NCI-H2029 (cell line): ENCODE measurements at regions not wholly inside any gene's neighbourhood (a gene's known extent, or its start where the extent isn't known, plus 50 kb on each side); places are given as distances from the start of the nearest gene placed in this dataset.
"Not testable (repeated sequence)": the region's sequence is repeated elsewhere in the genome, so short reads cannot be mapped to it uniquely, and the experiment has no call there.

ENCODE experiments used
- DNase-seq: peaks from one replicate; lab custom pipeline; 2025; lab: John Stamatoyannopoulos, UW

DNA sequence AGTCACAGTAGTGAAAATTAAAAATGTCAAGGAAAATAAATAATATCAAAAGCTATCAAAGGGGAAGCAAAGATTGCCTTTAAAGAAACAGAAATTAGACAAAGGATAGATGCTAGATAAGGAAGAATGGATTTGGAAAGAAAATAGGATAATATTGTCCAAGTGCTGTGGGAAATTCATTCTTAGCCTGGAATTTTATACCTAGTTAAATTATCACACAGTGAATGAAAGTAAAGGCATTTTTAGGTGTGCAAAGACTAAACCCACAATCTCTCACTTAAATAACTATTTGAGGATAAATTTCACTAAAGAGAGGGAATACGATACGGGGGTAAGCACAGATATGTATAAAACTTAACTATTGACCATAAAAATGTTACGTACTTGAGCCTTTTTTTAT, 511.1 kb downstream of the TMEM135 start:
- DNase-seq, result no peak

DNA sequence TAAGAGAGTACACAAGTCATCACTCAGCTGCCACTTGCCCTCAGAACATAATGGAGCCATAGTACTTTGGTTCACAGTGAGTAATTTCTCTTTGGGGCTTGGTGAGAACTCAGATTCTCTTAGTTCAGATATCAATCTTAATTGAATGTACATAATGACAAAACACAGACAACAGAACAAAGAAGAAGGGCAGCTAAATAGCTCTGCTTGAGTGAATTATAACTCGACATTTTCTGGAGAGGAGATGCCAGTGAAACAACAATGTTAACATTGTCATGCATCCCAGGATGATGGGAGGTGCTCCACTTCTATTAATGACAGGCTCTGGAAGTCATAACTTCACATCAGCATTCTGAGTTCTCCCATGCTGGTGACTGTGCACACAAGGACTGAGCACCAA, 508.1 kb downstream of the TMEM135 start:
- DNase-seq, result no peak

- no peak for DNase-seq
Measured at GRCh38 chr11:87539596-87539995, 501.9 kb downstream of the TMEM135 start.

DNA sequence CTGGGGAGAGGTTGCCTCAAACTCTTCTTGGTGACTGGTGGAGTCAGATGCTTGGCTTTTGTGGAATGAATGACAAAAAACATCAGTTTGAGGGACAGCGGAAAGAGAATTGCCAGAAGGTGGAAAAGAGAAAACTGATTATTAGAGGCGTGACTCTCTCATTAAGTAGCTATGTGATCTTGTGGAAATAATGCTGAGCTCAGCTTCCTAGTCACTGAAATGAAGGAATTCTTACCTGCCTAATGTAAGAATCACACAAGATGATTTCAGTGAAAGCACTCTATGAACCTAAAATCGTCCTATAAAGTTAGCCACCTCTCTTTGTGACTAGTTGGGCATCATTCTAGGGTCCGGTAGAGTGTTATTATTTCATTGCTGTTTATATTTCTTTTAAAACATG, 498.8 kb downstream of the TMEM135 start:
- no peak for DNase-seq

- DNase-seq, result no peak
Measured at GRCh38 chr11:87536016-87536415, 498.3 kb downstream of the TMEM135 start.

DNA sequence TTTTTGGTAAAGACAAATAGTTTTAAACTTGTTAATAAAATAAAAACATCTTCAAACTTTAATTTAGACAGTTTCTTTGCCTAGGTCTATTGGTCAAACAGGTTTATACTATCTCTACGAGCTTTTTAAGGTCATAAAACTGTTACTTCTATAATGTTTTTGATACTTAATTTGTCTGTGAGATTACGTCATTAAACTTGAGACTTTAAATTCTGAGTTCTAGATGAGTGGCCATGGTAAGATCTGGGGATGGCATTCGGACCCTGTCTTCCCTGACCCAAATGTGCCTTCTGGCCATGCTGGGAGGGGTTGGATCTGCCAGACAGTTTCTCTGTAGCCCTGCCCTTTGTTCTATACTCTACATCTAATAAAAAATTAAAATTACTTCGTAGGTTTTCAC, 497.8 kb downstream of the TMEM135 start:
- no peak for DNase-seq

GRCh38 chr11:87531835-87532234, 494.1 kb downstream of the TMEM135 start:
- DNase-seq, result not testable (repeated sequence)

GRCh38 chr11:87529486-87529885, 491.8 kb downstream of the TMEM135 start:
- no peak for DNase-seq

- no peak for DNase-seq
Measured at GRCh38 chr11:87528752-87529151, 491.0 kb downstream of the TMEM135 start.

GRCh38 chr11:87523276-87523675, 485.5 kb downstream of the TMEM135 start:
- no peak for DNase-seq

DNA sequence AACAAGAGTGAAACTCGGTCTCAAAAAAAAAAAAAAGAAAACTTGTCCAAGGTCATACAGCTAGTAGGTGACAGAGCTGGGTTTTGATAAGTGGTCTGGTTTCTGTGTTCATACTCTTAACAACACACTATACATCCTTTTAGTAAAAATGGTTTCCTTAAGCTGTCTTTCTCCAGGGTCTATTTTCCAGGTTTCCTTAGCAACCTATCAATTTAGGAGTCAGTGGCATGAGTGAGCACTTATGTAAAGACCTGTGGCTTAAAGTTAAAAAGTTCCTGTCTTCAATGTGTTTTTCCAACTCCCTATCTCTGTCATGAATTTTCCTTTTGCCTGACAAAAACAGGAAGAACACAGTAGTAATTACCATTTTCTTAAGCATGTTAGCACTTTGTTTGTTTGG, 480.5 kb downstream of the TMEM135 start:
- DNase-seq, result no peak

- no peak for DNase-seq
Measured at GRCh38 chr11:87517351-87517750, 479.6 kb downstream of the TMEM135 start.

DNA sequence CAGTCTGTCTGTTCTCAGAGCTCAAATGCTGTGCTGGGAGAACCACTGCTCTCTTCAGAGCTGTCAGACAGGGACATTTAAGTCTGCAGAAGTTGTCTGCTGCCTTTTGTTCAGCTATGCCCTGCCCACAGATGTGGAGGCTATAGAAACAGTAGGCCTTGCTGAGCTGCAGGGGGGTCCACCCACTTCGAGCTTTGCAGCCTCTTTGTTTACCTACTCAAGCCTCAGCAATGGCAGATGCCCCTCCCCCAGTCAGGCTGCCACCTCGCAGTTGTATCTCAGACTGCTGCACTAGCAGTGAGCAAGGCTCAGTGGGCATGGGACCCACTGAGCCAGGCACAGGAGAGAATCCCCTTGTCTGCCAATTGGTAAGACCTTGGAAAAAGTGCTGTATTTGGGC, 470.0 kb downstream of the TMEM135 start:
- DNase-seq, result not testable (repeated sequence)

GRCh38 chr11:87506946-87507345, 469.2 kb downstream of the TMEM135 start:
- not testable (repeated sequence) for DNase-seq

- DNase-seq, result no peak
Measured at GRCh38 chr11:87501388-87501787, 463.7 kb downstream of the TMEM135 start.

GRCh38 chr11:87494936-87495335, 457.2 kb downstream of the TMEM135 start:
- not testable (repeated sequence) for DNase-seq

DNA sequence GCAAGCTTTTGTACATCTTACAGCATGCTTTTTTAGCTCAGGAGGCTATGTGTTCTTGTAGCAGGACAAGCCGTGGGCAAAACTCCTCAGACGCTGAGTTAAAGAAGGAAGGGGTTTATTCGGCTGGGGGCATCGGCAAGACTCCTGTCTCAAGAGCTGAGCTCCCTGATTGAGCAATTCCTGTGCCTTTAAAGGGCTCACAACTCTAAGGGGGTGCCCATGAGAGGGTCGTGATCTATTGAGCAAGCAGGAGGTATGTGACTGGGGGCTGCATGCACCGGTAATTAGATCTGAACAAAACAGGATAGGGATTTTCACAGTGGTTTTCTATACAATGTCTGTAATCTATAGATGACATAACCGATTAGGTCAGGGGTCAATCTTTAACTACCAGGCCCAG, 456.3 kb downstream of the TMEM135 start:
- not testable (repeated sequence) for DNase-seq

DNA sequence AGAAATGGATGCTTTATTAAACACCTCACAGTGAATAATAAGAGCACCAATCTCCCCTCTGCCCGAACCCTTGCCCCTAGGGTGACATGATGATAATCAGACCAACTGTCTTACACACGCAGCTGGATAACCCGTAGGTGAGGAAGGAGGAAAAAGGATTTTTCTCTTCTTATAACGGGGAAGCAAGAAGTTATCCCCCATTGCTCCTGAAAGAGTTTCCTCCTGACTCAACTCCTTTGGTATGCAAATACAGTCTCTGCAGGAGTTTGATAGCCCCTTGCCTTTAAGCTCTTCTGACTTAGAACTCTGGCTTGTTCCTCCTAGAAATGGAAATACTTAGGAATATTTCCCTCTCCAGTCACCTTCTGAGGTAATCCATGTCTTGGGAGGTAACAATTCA, 455.8 kb downstream of the TMEM135 start:
- no peak for DNase-seq

DNA sequence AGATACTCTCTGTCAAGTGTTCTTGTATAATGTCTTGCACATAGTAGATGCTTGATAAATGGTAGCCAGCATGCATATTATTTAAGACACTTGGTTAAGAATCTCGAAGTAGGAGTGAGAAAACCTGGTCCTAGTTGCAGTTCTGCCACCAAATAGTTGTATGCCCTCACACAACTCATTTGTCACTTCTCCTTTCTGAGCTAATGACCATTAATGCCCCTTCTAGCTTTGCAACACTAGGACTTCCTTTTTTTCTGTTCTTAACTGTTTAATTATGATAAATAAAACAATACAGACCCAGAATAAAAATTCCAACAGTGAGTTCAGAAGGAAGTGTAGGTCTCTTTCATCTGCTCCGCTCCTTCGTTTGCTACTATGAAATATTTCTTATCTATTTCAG, 453.6 kb downstream of the TMEM135 start:
- DNase-seq, result no peak

DNA sequence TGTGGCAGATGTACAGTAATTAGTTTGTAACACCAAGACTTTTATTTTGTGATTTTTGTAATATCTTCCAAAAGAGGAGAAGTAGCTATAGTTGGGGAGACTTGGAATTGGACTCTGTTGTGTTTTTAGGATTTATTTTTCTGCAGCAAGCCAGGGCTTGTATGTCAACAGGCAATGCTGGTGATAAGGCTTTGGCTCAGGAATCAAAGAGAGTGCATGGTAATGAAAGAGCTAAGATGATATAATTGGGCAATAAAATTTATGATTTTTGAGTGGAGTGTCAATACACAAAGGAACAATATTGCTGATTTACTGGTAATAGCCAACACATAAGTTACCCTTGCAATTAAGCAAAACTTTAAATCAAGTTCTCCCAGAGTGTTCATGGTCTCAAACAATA, 452.9 kb downstream of the TMEM135 start:
- DNase-seq, result no peak

DNA sequence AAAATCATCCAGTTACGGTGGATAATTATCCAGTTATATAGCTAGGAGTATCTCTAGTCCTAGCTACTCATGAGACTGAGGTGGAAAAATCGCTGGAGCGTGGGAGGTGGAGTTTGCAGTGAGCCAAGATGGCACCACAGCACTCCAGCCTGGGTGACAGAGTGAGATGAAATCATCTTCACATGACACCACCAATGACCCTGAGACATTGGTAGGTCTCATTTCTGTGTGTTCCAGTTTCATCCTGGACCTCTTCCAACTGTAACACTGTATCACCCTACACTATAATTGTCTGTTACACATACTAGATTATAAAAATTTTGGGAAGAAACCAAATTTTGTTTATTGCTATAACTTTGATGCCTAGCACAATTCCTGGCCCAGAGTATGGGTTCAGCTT, 446.8 kb downstream of the TMEM135 start:
- no peak for DNase-seq

DNA sequence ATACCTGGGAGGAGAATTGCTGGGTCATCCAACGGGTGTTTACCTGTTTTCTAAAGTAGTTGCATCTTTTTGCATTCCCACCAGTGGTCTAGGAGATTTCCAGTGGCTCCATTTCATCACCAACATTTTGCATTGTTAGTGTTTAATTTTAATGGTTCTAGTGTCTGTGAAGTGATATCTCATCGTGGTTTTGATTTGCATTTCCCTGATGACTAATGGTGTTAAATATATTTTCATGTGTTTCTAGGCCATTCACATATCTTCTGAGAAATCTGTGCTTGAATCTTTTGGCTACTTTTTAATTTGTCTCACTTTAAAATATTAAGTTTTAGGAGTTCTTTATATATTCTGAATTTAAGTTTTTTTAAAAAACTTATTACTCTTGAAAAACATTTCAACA, 439.6 kb downstream of the TMEM135 start:
- no peak for DNase-seq

- no peak for DNase-seq
Measured at GRCh38 chr11:87473174-87473573, 435.4 kb downstream of the TMEM135 start.

- DNase-seq, result no peak
Measured at GRCh38 chr11:87466223-87466622, 428.5 kb downstream of the TMEM135 start.

GRCh38 chr11:87465716-87466115, 428.0 kb downstream of the TMEM135 start:
- no peak for DNase-seq
